ENCODE measurements at regions not wholly inside any gene's neighbourhood (a gene's known extent, or its start where the extent isn't known, plus 50 kb on each side); places are given as distances from the start of the nearest gene placed in this dataset.
"Not testable (repeated sequence)": the region's sequence is repeated elsewhere in the genome, so short reads cannot be mapped to it uniquely, and the experiment has no call there.

- Histone ChIP-seq H3K9me3 (ENCODE audit: control insufficient read depth, low read length) (no peaks in the 10 kb centered on the region), H3K27ac (ENCODE audit: low read depth in 1 of 2, low read length in 2 of 2) (no peak overlapping the region), H3K4me3 (ENCODE audit: low read length in 2 of 2) (no peak overlapping the region), H3K36me3 (ENCODE audit: control insufficient read depth in 1 of 2, insufficient read depth in 2 of 2, low read length in 1 of 2) (no peaks in the 10 kb centered on the region), H3K4me1 (ENCODE audit: control insufficient read depth in 1 of 2, insufficient read depth in 2 of 2, low read length in 2 of 2) (no peaks in the 10 kb centered on the region), H3K27me3 (ENCODE audit: control insufficient read depth in 1 of 2, insufficient read depth in 2 of 2, low read length in 1 of 2) (no peaks in the 10 kb centered on the region)
- DNase-seq (no peak), ATAC-seq (ENCODE audit: low FRiP score) (no peak)
- intact Hi-C loops (cut with DNase I): no loop called here
- 16 to 18% methylated on average over 1 of the region's 1 CpG for WGBS, 2 donors
Observed at GRCh38 chr9:21715408-21715807, 87.0 kb upstream of the MTAP start.

DNA sequence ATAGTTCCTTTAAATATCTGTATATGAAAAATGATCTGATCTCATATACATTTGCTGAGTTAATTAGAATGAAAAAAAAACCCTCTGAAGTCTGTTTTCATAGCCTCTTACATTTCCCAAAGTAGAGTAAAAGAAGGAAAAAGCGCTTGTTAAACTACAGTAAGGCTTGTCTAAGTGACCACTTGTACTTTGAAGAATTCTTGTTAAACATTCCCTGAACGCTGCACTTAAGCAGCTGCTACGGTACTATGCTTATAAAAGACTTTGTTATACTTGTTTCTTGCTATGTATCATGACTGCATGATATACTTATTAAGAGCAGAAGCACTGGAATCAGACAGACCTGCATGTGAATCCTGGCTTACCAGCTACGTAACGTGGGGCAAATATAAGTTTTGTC, 81.7 kb upstream of the MTAP start:
- no peaks in the 10 kb centered on the region for H3K9me3 ChIP-seq (ENCODE audit: control insufficient read depth, low read length)
- no peaks in the 10 kb centered on the region for H3K36me3 ChIP-seq (ENCODE audit: control insufficient read depth in 1 of 2, insufficient read depth in 2 of 2, low read length in 1 of 2)
- H3K4me1 ChIP-seq (ENCODE audit: control insufficient read depth in 1 of 2, insufficient read depth in 2 of 2, low read length in 2 of 2): no peaks in the 10 kb centered on the region
- no peak overlapping the region for H3K4me3 ChIP-seq (ENCODE audit: low read length in 2 of 2)
- peaks cover 0 to 2% of the 10 kb centered on the region in 2 donors for H3K27me3 ChIP-seq (ENCODE audit: control insufficient read depth in 1 of 2, insufficient read depth in 2 of 2, low read length in 1 of 2)
- intact Hi-C loops (cut with DNase I): no loop called here
- DNase-seq (no peak), ATAC-seq (ENCODE audit: low FRiP score) (no peak)
- no peak overlapping the region for H3K27ac ChIP-seq (ENCODE audit: low read depth in 1 of 2, low read length in 2 of 2)
- WGBS, 2 donors: 63 to 64% methylated on average over 5 of the region's 5 CpGs

DNA sequence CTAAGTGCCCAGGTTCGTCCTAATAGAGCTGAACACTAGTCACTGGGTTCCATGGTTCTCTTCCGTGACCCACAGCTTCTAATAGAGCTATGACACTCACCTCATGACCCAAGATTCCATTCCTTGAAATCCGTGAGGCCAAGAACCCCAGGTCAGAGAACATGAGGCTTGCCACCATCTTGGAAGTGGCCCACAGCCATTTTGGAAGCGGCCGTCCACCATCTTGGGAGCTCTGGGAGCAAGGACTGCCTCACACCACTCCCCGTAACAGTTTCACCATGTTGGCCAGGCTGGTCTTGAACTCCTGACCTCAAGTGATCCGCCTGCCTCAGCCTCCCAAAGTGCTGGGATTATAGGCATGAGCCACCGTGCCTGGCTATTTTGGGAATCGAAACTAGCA, 75.0 kb upstream of the MTAP start:
- not testable (repeated sequence) for H3K36me3 ChIP-seq (ENCODE audit: control insufficient read depth in 1 of 2, insufficient read depth in 2 of 2, low read length in 1 of 2)
- WGBS, 2 donors: 83 to 84% methylated on average over 9 of the region's 9 CpGs

DNA sequence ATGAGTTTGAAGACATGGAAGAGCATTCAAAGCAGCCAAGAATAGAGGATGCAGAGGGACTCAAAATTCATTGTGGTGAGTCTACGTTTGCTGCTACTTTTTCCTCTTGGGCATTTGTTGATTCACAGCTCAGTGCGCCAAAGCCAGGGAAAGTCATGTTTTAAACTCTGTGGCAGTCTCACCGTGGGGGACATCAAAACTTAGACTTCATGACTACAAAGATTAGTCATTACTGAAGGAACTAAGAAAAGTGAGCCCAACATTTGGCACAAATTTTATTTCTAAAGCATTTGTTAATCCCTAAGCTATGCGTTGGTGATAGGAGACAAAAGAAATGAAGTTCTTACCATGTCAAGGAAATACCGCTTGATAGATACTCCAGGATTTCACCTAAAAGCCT, 73.7 kb upstream of the MTAP start:
- intact Hi-C loops (cut with DNase I): no loop called here
- ATAC-seq (ENCODE audit: low FRiP score): no peak
- no peak for DNase-seq
- Histone ChIP-seq H3K27me3 (ENCODE audit: control insufficient read depth in 1 of 2, insufficient read depth in 2 of 2, low read length in 1 of 2) (no peaks in the 10 kb centered on the region), H3K9me3 (ENCODE audit: control insufficient read depth, low read length) (no peaks in the 10 kb centered on the region), H3K36me3 (ENCODE audit: control insufficient read depth in 1 of 2, insufficient read depth in 2 of 2, low read length in 1 of 2) (no peaks in the 10 kb centered on the region), H3K4me3 (ENCODE audit: low read length in 2 of 2) (no peak overlapping the region), H3K27ac (ENCODE audit: low read depth in 1 of 2, low read length in 2 of 2) (no peak overlapping the region), H3K4me1 (ENCODE audit: control insufficient read depth in 1 of 2, insufficient read depth in 2 of 2, low read length in 2 of 2) (no peaks in the 10 kb centered on the region)
- WGBS, 2 donors: 38 to 54% methylated on average over 5 of the region's 5 CpGs

More for the DNA sequence above, 75.0 kb upstream of the MTAP start:
- H3K27me3 ChIP-seq (ENCODE audit: control insufficient read depth in 1 of 2, insufficient read depth in 2 of 2, low read length in 1 of 2); H3K27ac ChIP-seq (ENCODE audit: low read depth in 1 of 2, low read length in 2 of 2); ATAC-seq (ENCODE audit: low FRiP score); H3K9me3 ChIP-seq (ENCODE audit: control insufficient read depth, low read length); H3K4me1 ChIP-seq (ENCODE audit: control insufficient read depth in 1 of 2, insufficient read depth in 2 of 2, low read length in 2 of 2); H3K4me3 ChIP-seq (ENCODE audit: low read length in 2 of 2); DNase-seq; intact Hi-C loops (cut with DNase I): not testable (repeated sequence)

DNA sequence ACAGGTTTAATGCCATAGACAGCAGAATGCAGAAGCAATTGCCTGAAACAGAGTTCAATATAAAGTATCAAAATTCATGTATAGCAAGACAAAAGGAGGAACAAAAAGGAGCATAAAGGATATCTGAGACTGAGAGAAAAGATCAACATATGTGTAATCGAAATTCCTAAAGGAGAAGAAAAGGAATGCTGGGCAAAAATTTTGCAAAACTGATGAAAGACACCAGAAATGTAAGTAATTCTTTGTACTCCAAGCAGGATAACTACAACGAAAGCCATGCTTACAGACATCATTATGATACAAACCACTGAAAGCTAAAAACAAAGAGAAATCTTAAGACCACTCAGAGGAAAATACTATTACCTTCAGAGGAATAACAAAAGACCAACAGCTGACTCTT, 72.8 kb upstream of the MTAP start:
- intact Hi-C loops (cut with DNase I): no loop called here
- Histone ChIP-seq H3K27me3 (ENCODE audit: control insufficient read depth in 1 of 2, insufficient read depth in 2 of 2, low read length in 1 of 2) (no peaks in the 10 kb centered on the region), H3K4me1 (ENCODE audit: control insufficient read depth in 1 of 2, insufficient read depth in 2 of 2, low read length in 2 of 2) (no peaks in the 10 kb centered on the region), H3K36me3 (ENCODE audit: control insufficient read depth in 1 of 2, insufficient read depth in 2 of 2, low read length in 1 of 2) (no peaks in the 10 kb centered on the region), H3K4me3 (ENCODE audit: low read length in 2 of 2) (no peak overlapping the region), H3K27ac (ENCODE audit: low read depth in 1 of 2, low read length in 2 of 2) (no peak overlapping the region), H3K9me3 (ENCODE audit: control insufficient read depth, low read length) (no peaks in the 10 kb centered on the region)
- no peak for ATAC-seq (ENCODE audit: low FRiP score)
- no peak for DNase-seq
- WGBS, 2 donors: 23 to 34% methylated on average over 2 of the region's 2 CpGs

GRCh38 chr9:21730899-21731298, 71.5 kb upstream of the MTAP start:
- intact Hi-C loops (cut with DNase I): no loop called here
- Histone ChIP-seq H3K27ac (ENCODE audit: low read depth in 1 of 2, low read length in 2 of 2) (no peak overlapping the region), H3K4me1 (ENCODE audit: control insufficient read depth in 1 of 2, insufficient read depth in 2 of 2, low read length in 2 of 2) (no peaks in the 10 kb centered on the region), H3K4me3 (ENCODE audit: low read length in 2 of 2) (no peak overlapping the region), H3K9me3 (ENCODE audit: control insufficient read depth, low read length) (no peaks in the 10 kb centered on the region), H3K27me3 (ENCODE audit: control insufficient read depth in 1 of 2, insufficient read depth in 2 of 2, low read length in 1 of 2) (no peaks in the 10 kb centered on the region), H3K36me3 (ENCODE audit: control insufficient read depth in 1 of 2, insufficient read depth in 2 of 2, low read length in 1 of 2) (no peaks in the 10 kb centered on the region)
- ATAC-seq (ENCODE audit: low FRiP score) (no peak), DNase-seq (no peak)
- WGBS, 2 donors: 47 to 56% methylated on average over 1 of the region's 1 CpG

GRCh38 chr9:21741151-21741550, 61.3 kb upstream of the MTAP start:
- H3K4me1 ChIP-seq (ENCODE audit: control insufficient read depth in 1 of 2, insufficient read depth in 2 of 2, low read length in 2 of 2): no peaks in the 10 kb centered on the region
- intact Hi-C loops (cut with DNase I): no loop called here
- no peak for ATAC-seq (ENCODE audit: low FRiP score)

GRCh38 chr9:21744320-21744719, 58.1 kb upstream of the MTAP start:
- 19 to 21% methylated on average over 3 of the region's 3 CpGs for WGBS, 2 donors
- Histone ChIP-seq H3K27me3 (ENCODE audit: control insufficient read depth in 1 of 2, insufficient read depth in 2 of 2, low read length in 1 of 2) (no peaks in the 10 kb centered on the region), H3K36me3 (ENCODE audit: control insufficient read depth in 1 of 2, insufficient read depth in 2 of 2, low read length in 1 of 2) (no peaks in the 10 kb centered on the region), H3K4me3 (ENCODE audit: low read length in 2 of 2) (no peak overlapping the region), H3K9me3 (ENCODE audit: control insufficient read depth, low read length) (no peaks in the 10 kb centered on the region), H3K4me1 (ENCODE audit: control insufficient read depth in 1 of 2, insufficient read depth in 2 of 2, low read length in 2 of 2) (no peaks in the 10 kb centered on the region), H3K27ac (ENCODE audit: low read depth in 1 of 2, low read length in 2 of 2) (no peak overlapping the region)
- ATAC-seq (ENCODE audit: low FRiP score) (no peak), DNase-seq (no peak)
- intact Hi-C loops (cut with DNase I): no loop called here

More at GRCh38 chr9:21741151-21741550, 61.3 kb upstream of the MTAP start:
- Histone ChIP-seq H3K36me3 (ENCODE audit: control insufficient read depth in 1 of 2, insufficient read depth in 2 of 2, low read length in 1 of 2) (no peaks in the 10 kb centered on the region), H3K27ac (ENCODE audit: low read depth in 1 of 2, low read length in 2 of 2) (no peak overlapping the region), H3K9me3 (ENCODE audit: control insufficient read depth, low read length) (no peaks in the 10 kb centered on the region), H3K4me3 (ENCODE audit: low read length in 2 of 2) (no peak overlapping the region), H3K27me3 (ENCODE audit: control insufficient read depth in 1 of 2, insufficient read depth in 2 of 2, low read length in 1 of 2) (no peaks in the 10 kb centered on the region)
- DNase-seq: no peak

GRCh38 chr9:21744841-21745240, 57.6 kb upstream of the MTAP start:
- no peak for DNase-seq
- Histone ChIP-seq H3K9me3 (ENCODE audit: control insufficient read depth, low read length) (no peaks in the 10 kb centered on the region), H3K4me1 (ENCODE audit: control insufficient read depth in 1 of 2, insufficient read depth in 2 of 2, low read length in 2 of 2) (no peaks in the 10 kb centered on the region), H3K27me3 (ENCODE audit: control insufficient read depth in 1 of 2, insufficient read depth in 2 of 2, low read length in 1 of 2) (no peaks in the 10 kb centered on the region), H3K27ac (ENCODE audit: low read depth in 1 of 2, low read length in 2 of 2) (no peak overlapping the region), H3K4me3 (ENCODE audit: low read length in 2 of 2) (no peak overlapping the region), H3K36me3 (ENCODE audit: control insufficient read depth in 1 of 2, insufficient read depth in 2 of 2, low read length in 1 of 2) (no peaks in the 10 kb centered on the region)
- intact Hi-C loops (cut with DNase I): no loop called here
- peak; percentile 69 for ATAC-seq (ENCODE audit: low FRiP score)

Data from aorta (tissue), 5 donors.